GM23338 (cell line): ENCODE measurements at regions not wholly inside any gene's neighbourhood (a gene's known extent, or its start where the extent isn't known, plus 50 kb on each side); places are given as distances from the start of the nearest gene placed in this dataset.

Experiments
- ATAC-seq: fragments of 200-7000 bp; cut with Tn5 transposase; 3 replicates; pipeline ENCODE4 v1.9.1; 2020
- DNase-seq: peaks from one replicate; pipeline ENCODE4 v3.0.0-alpha.2; 2015; ENCODE audit warnings: low spot score
- H2AFZ ChIP-seq: fragments of 200-600 bp; sonication (generic); 2 replicates; pipeline ENCODE4 v1.8.0; 2016; ENCODE audit warnings: antibody characterized with exemption, mild to moderate bottlenecking, moderate library complexity
- H3F3A ChIP-seq: fragments of 200-600 bp; sonication (generic); replicated peaks from 2 replicates; pipeline ENCODE4 v1.8.0; 2017; ENCODE audit warnings: antibody characterized with exemption, mixed run types, low read depth
- H3K27ac ChIP-seq: fragments of 200-600 bp; sonication (generic); 2 replicates; pipeline ENCODE4 v1.6.1; 2016; ENCODE audit warnings: low read depth
- H3K27me3 ChIP-seq: fragments of 200-600 bp; sonication (generic); 2 replicates; pipeline ENCODE4 v1.8.0; 2016; ENCODE audit warnings: mild to moderate bottlenecking, mixed run types, moderate library complexity; ENCODE audit not compliant: insufficient read depth
- H3K36me3 ChIP-seq: fragments of 200-600 bp; sonication (generic); 2 replicates; pipeline ENCODE4 v1.8.0; 2016; ENCODE audit warnings: mild to moderate bottlenecking; ENCODE audit not compliant: insufficient read depth
- H3K4me1 ChIP-seq: fragments of 200-600 bp; sonication (generic); 2 replicates; pipeline ENCODE4 v1.8.0; 2016; ENCODE audit warnings: mild to moderate bottlenecking, moderate library complexity; ENCODE audit not compliant: insufficient read depth
- H3K4me2 ChIP-seq: fragments of 200-600 bp; sonication (generic); 2 replicates; pipeline ENCODE4 v1.7.1; 2017; ENCODE audit warnings: mixed run types
- H3K4me3 ChIP-seq: fragments of 200-600 bp; sonication (generic); 2 replicates; pipeline ENCODE4 v1.6.1; 2016; ENCODE audit warnings: mixed run types
- H3K79me2 ChIP-seq: fragments of 200-600 bp; sonication (generic); replicated peaks from 2 replicates; pipeline ENCODE4 v1.8.0; 2017; ENCODE audit warnings: mild to moderate bottlenecking; ENCODE audit not compliant: insufficient read depth
- H3K9me2 ChIP-seq: fragments of 200-600 bp; sonication (generic); 2 replicates; pipeline ENCODE4 v1.8.0; 2017; ENCODE audit not compliant: insufficient read depth
- H4K20me1 ChIP-seq: fragments of 200-600 bp; sonication (generic); replicated peaks from 2 replicates; pipeline ENCODE4 v1.8.0; 2017; ENCODE audit warnings: mild to moderate bottlenecking; ENCODE audit not compliant: insufficient read depth
- H3K27ac Mint-ChIP-seq: 2 replicates; pipeline ENCODE4 v1.8.0; 2020; ENCODE audit warnings: inconsistent platforms, mild to moderate bottlenecking, moderate library complexity, mixed read lengths
- H3K27me3 Mint-ChIP-seq: 3 replicates; pipeline ENCODE4 v1.8.0; 2022; ENCODE audit warnings: low read depth, mild to moderate bottlenecking, moderate library complexity, mixed read lengths, inconsistent platforms; ENCODE audit not compliant: insufficient read depth, poor library complexity
- H3K36me3 Mint-ChIP-seq: 3 replicates; pipeline ENCODE4 v1.8.0; 2021; ENCODE audit warnings: low read depth, mild to moderate bottlenecking, inconsistent platforms, moderate library complexity, mixed read lengths
- H3K4me1 Mint-ChIP-seq: 3 replicates; pipeline ENCODE4 v1.8.0; 2020; ENCODE audit warnings: mild to moderate bottlenecking, inconsistent platforms, mixed read lengths
- H3K4me3 Mint-ChIP-seq: 3 replicates; pipeline ENCODE4 v1.8.0; 2021; ENCODE audit warnings: moderate library complexity, mild to moderate bottlenecking, inconsistent platforms, mixed read lengths
- H3K9me3 Mint-ChIP-seq: 3 replicates; pipeline ENCODE4 v1.8.0; 2020; ENCODE audit warnings: moderate library complexity, mild to moderate bottlenecking, inconsistent platforms, mixed read lengths
- CREB1 ChIP-seq: fragments of 250-450 bp; sonication (Bioruptor Pico); IDR thresholded peaks from 2 replicates; pipeline ENCODE4 v1.5.0; 2020; ENCODE audit warnings: low read depth, mild to moderate bottlenecking, moderate library complexity
- EZH2phosphoT487 ChIP-seq: fragments of 200-600 bp; sonication (generic); IDR thresholded peaks from one replicate; pipeline ENCODE4 v1.8.1; 2018; ENCODE audit warnings: antibody characterized with exemption; ENCODE audit not compliant: unreplicated experiment
- NANOG ChIP-seq: IDR thresholded peaks from 2 replicates; pipeline ENCODE4 v1.6.1; 2016; ENCODE audit warnings: antibody characterized with exemption, borderline replicate concordance
- POLR2AphosphoS5 ChIP-seq: IDR thresholded peaks from 2 replicates; pipeline ENCODE4 v1.6.1; 2016; ENCODE audit warnings: antibody characterized with exemption, low read depth
- REST ChIP-seq: IDR thresholded peaks from one replicate; pipeline ENCODE4 v1.6.1; 2018; ENCODE audit warnings: antibody characterized with exemption; ENCODE audit not compliant: unreplicated experiment
- ZNF114 ChIP-seq: fragments of 250-450 bp; sonication (Bioruptor Pico); IDR thresholded peaks from 2 replicates; pipeline ENCODE4 v1.5.0; 2020; ENCODE audit warnings: mild to moderate bottlenecking, moderate library complexity
- ZNF462 ChIP-seq: fragments of 250-450 bp; sonication (Bioruptor Pico); IDR thresholded peaks from 2 replicates; pipeline ENCODE4 v1.5.0; 2020; ENCODE audit warnings: mild to moderate bottlenecking, moderate library complexity
- TF ChIP-seq, protein P1 (sequence below), 2 experiments: fragments of 200-600 bp in 1 of 2; sonication (generic) in 1 of 2; conservative IDR thresholded peaks; 2 replicates each; pipeline versions ENCODE4 v1.5.1 to v1.6.1; 2016 to 2017; ENCODE audit warnings: antibody characterized with exemption in 2 of 2, low read depth in 2 of 2, mild to moderate bottlenecking in 2 of 2, moderate library complexity in 1 of 2

DNA sequence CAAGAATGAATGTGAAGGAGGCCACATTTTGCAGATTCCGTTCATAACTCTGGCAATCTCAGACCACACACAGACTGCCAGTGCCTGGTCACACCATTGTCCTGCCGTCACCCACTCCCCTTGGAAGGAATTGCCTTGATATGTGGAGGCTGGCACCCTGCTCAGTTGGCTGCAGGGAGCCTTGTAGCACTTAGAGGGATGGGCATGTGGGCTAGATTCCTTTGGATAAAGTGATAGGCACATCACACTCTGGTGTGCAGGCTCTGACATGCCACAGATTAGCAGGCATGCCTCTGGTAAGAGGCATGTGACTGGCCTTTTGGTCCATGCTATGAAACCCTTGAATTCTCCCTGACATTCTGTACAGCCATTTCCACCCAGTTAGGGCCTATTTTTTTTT is 254.6 kb upstream of the PIK3R1 start:
- Histone ChIP-seq H3K27me3 (no peaks in the 10 kb centered on the region), H3K9me2 (peaks cover 4% of the 10 kb centered on the region; the same call in 1 of the 2 replicates), H2AFZ (no peak overlapping the region), H3K79me2 (no peaks in the 10 kb centered on the region), H3K36me3 (no peaks in the 10 kb centered on the region), H3F3A (no peaks in the 10 kb centered on the region), H4K20me1 (no peaks in the 10 kb centered on the region), H3K4me3 (no peak overlapping the region), H3K4me1 (peaks cover 12% of the 10 kb centered on the region; the same call in 1 of the 2 replicates), H3K27ac (no peak overlapping the region), H3K4me2 (no peak overlapping the region)
- H3K4me3 Mint-ChIP-seq: no peak overlapping the region
- H3K27me3 Mint-ChIP-seq: peaks cover 3% of the 10 kb centered on the region
- 0 out of 3 replicates have a peak, but pooled peaks cover 5% of the 10 kb centered on the region for H3K36me3 Mint-ChIP-seq
- ATAC-seq (no peak), DNase-seq (no peak)
- H3K4me1 Mint-ChIP-seq: peaks cover 31% of the 10 kb centered on the region
- H3K9me3 Mint-ChIP-seq: peaks cover 3% of the 10 kb centered on the region; the same call in 2 of the 3 replicates
- H3K27ac Mint-ChIP-seq: no peak overlapping the region
- TF ChIP-seq ZNF114 (no peak), POLR2AphosphoS5 (no peak), EZH2phosphoT487 (no peak), REST (no peak), ZNF462 (CRISPR knock-in tag) (no peak), CREB1 (CRISPR knock-in tag) (no peak), NANOG (no peak)
- TF ChIP-seq, protein P1, sequence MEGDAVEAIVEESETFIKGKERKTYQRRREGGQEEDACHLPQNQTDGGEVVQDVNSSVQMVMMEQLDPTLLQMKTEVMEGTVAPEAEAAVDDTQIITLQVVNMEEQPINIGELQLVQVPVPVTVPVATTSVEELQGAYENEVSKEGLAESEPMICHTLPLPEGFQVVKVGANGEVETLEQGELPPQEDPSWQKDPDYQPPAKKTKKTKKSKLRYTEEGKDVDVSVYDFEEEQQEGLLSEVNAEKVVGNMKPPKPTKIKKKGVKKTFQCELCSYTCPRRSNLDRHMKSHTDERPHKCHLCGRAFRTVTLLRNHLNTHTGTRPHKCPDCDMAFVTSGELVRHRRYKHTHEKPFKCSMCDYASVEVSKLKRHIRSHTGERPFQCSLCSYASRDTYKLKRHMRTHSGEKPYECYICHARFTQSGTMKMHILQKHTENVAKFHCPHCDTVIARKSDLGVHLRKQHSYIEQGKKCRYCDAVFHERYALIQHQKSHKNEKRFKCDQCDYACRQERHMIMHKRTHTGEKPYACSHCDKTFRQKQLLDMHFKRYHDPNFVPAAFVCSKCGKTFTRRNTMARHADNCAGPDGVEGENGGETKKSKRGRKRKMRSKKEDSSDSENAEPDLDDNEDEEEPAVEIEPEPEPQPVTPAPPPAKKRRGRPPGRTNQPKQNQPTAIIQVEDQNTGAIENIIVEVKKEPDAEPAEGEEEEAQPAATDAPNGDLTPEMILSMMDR (conservative IDR thresholded peaks at IDR 0.05; ENCODE audit: low read depth in 2 of 2): no peak
